HepG2 (cell line): ENCODE measurements at regions not wholly inside any gene's neighbourhood (a gene's known extent, or its start where the extent isn't known, plus 50 kb on each side); places are given as distances from the start of the nearest gene placed in this dataset.

Source experiments
- ATAC-seq: fragments of 200-7000 bp; cut with Tn5 transposase; 3 replicates; pipeline ENCODE4 v1.9.1; 2020; ENCODE audit warnings: mild to moderate bottlenecking, moderate library complexity
- BruUV-seq: library from RNA; stranded (reverse); fragments of 400-500 nt; replicated peaks from 2 replicates; lab custom pipeline; 2021; lab: Mats Ljungman, UMichigan
- CTCF ChIA-PET: fragments of 300-600 bp; formaldehyde crosslinking; extraction: SDS; loops from one replicate; lab custom pipeline; 2021; ENCODE audit warnings: low total read pairs, inconsistent platforms, low intra/inter-chr PET ratio; lab: Yijun Ruan, JAX
- POLR2A ChIA-PET: fragments of 350-600 bp; sonication (Branson Sonifier 250); formaldehyde crosslinking; loops from one replicate; lab custom pipeline; 2020; ENCODE audit warnings: antibody characterized with exemption, inconsistent platforms; lab: Yijun Ruan, JAX
- DNase-seq: peaks from one replicate; pipeline ENCODE4 v3.0.0-alpha.2; 2015; ENCODE audit warnings: low spot score
- FAIRE-seq: peaks from 3 replicates; lab custom pipeline; 2011; peaks lifted over from hg19 to GRCh38; lab: Jason Lieb, UNC
- H2AFZ ChIP-seq: one replicate; pipeline ENCODE4 v1.6.1; 2011; ENCODE audit warnings: low read length, inconsistent platforms
- H3K27ac ChIP-seq: fragments of 300-600 bp; 3 replicates; pipeline ENCODE4 v1.8.0; 2011; ENCODE audit warnings: mixed run types, mild to moderate bottlenecking, mixed read lengths, low read length, inconsistent platforms; ENCODE audit not compliant: insufficient read depth; ENCODE audit errors: extremely low read length
- H3K27me3 ChIP-seq, 2 experiments: fragments of 200-600 bp in 1 of 2; 2 replicates in 1 of 2; 3 replicates in 1 of 2; pipeline versions ENCODE4 v1.6.0 to v1.8.0; 2011; ENCODE audit warnings: low read length in 2 of 2, mild to moderate bottlenecking in 2 of 2, moderate library complexity in 2 of 2, inconsistent platforms in 1 of 2; ENCODE audit not compliant: insufficient read depth in 2 of 2, control insufficient read depth in 1 of 2
- H3K36me3 ChIP-seq, 2 experiments: fragments of 200-600 bp in 1 of 2; replicated peaks in 1 of 2; 2 replicates in 1 of 2; 3 replicates in 1 of 2; pipeline versions ENCODE4 v1.5.1 to v1.8.0; 2011; ENCODE audit warnings: low read length in 2 of 2, inconsistent platforms in 1 of 2; ENCODE audit not compliant: insufficient read depth in 2 of 2, control insufficient read depth in 1 of 2
- H3K4me1 ChIP-seq: 2 replicates; pipeline ENCODE4 v1.5.1; 2012; ENCODE audit warnings: low read length, inconsistent platforms; ENCODE audit not compliant: insufficient read depth
- H3K4me2 ChIP-seq: 2 replicates; pipeline ENCODE4 v1.6.0; 2011; ENCODE audit warnings: low read depth, low read length, inconsistent platforms
- H3K4me3 ChIP-seq, 3 experiments: fragments of 200-600 bp in 1 of 3; sonication (generic), shearing (Covaris generic) in 1 of 3; replicated peaks in 1 of 3; 2 replicates each; pipeline ENCODE4 v1.5.1; 2011 to 2016; ENCODE audit warnings: low read length in 3 of 3, inconsistent platforms in 2 of 3, low read depth in 2 of 3, mild to moderate bottlenecking in 2 of 3, control low read depth in 1 of 3, mixed read lengths in 1 of 3; ENCODE audit not compliant: insufficient read depth in 1 of 3
- H3K79me2 ChIP-seq: one replicate; pipeline ENCODE4 v1.6.1; 2011; ENCODE audit warnings: low read length, inconsistent platforms; ENCODE audit not compliant: insufficient read depth
- H3K9ac ChIP-seq: 2 replicates; pipeline ENCODE4 v1.6.0; 2011; ENCODE audit warnings: mild to moderate bottlenecking, low read depth, low read length, inconsistent platforms; ENCODE audit not compliant: insufficient read depth
- H3K9me3 ChIP-seq: 2 replicates; pipeline ENCODE4 v1.5.1; 2012; ENCODE audit warnings: mild to moderate bottlenecking, low read length
- H4K20me1 ChIP-seq: 2 replicates; pipeline ENCODE4 v1.6.0; 2011; ENCODE audit warnings: inconsistent platforms, mild to moderate bottlenecking, low read length, moderate library complexity; ENCODE audit not compliant: insufficient read depth
- HMGA1 ChIP-seq: sonication (generic); formaldehyde crosslinking; conservative IDR thresholded peaks from 2 replicates; pipeline ENCODE4 v1.4.0; 2020; ENCODE audit warnings: missing genetic modification reagents
- MAFF ChIP-seq: IDR thresholded peaks from 2 replicates; pipeline ENCODE4 v1.6.1; 2011; ENCODE audit warnings: low read depth, low read length, improper control_type of control experiment
- MAFK ChIP-seq, 2 experiments: IDR thresholded peaks in 1 of 2; conservative IDR thresholded peaks in 1 of 2; 2 replicates each; pipeline ENCODE4 v1.6.1; 2011; ENCODE audit warnings: improper control_type of control experiment in 2 of 2, low read length in 2 of 2
- MZF1 ChIP-seq: sonication (generic); formaldehyde crosslinking; IDR thresholded peaks from 2 replicates; pipeline ENCODE4 v1.8.1; 2023; ENCODE audit warnings: mild to moderate bottlenecking, missing genetic modification reagents, borderline replicate concordance
- USF2 ChIP-seq, 2 experiments: sonication (generic) in 1 of 2; formaldehyde crosslinking in 1 of 2; IDR thresholded peaks; 2 replicates each; pipeline versions ENCODE4 v1.5.1 to v1.6.1; 2011 to 2020; ENCODE audit warnings: borderline replicate concordance in 1 of 2, low read depth in 1 of 2, low read length in 1 of 2, mild to moderate bottlenecking in 1 of 2, missing genetic modification reagents in 1 of 2, moderate library complexity in 1 of 2
- ZNF12 ChIP-seq: sonication (generic); formaldehyde crosslinking; IDR thresholded peaks from 2 replicates; pipeline ENCODE4 v1.5.0; 2020; ENCODE audit warnings: missing genetic modification reagents
- ZNF709 ChIP-seq: sonication (generic); formaldehyde crosslinking; IDR thresholded peaks from 2 replicates; pipeline ENCODE4 v1.5.0; 2020; ENCODE audit warnings: mild to moderate bottlenecking, missing genetic modification reagents
- WGBS: methylation state at CpG from one replicate; pipeline ENCODE4 v1.1.6; 2017; ENCODE audit warnings: low lambda C conversion rate; 5-methylcytosine and 5-hydroxymethylcytosine counted together
- in situ Hi-C: cut with HindIII; loops from 2 replicates; pipeline ENCODE4 v1.10.0; 2017; ENCODE audit warnings: low pct_unique_long_range_greater_than_20kb; ENCODE audit not compliant: extremely low pct_ligation_motif_present
- intact Hi-C: fragments of 100-400 bp; cut with micrococcal nuclease; formaldehyde crosslinking; loops from one replicate; pipeline ENCODE4 v1.10.0; 2022; ENCODE audit not compliant: unreplicated experiment
- TF ChIP-seq, protein P1 (sequence below), 2 experiments: IDR thresholded peaks; 2 replicates each; pipeline ENCODE4 v1.6.1; 2011 to 2012; ENCODE audit warnings: low read length in 2 of 2, borderline replicate concordance in 1 of 2, low read depth in 1 of 2, mild to moderate bottlenecking in 1 of 2, moderate library complexity in 1 of 2
- TF ChIP-seq, protein P2 (sequence below): sonication (generic); formaldehyde crosslinking; IDR thresholded peaks from 2 replicates; pipeline ENCODE4 v1.8.1; 2023; ENCODE audit warnings: mild to moderate bottlenecking, missing genetic modification reagents

GRCh38 chr6:4637691-4638433 is 138.3 kb upstream of the CDYL start:
- Histone ChIP-seq H3K9ac (no peak overlapping the region), H3K9me3 (no peaks in the 10 kb centered on the region), H3K4me3 (no peak overlapping the region), H3K27ac (no peak overlapping the region), H3K27me3 (peaks cover 0 to 17% of the 10 kb centered on the region in 2 experiments; a peak in 2 of 5 replicates), H3K79me2 (no peaks in the 10 kb centered on the region), H2AFZ (no peak overlapping the region), H3K4me1 (no peaks in the 10 kb centered on the region), H3K36me3 (no peaks in the 10 kb centered on the region), H3K4me2 (no peak overlapping the region), H4K20me1 (no peaks in the 10 kb centered on the region)
- intact Hi-C loops, result no loop called here
- in situ Hi-C loops, result no loop called here
- CTCF ChIA-PET, result no interaction called here
- FAIRE-seq (no peak), ATAC-seq (no peak), DNase-seq (no peak)
- WGBS, result 20% methylated on average over 5 of the region's 5 CpGs
- BruUV-seq, result no TSS peak
- POLR2A ChIA-PET, result no interaction called here
- TF ChIP-seq ZNF12 (CRISPR knock-in tag), result peak; percentile 90
- no peak for TF ChIP-seq MAFF

- POLR2A ChIA-PET, result no interaction called here
- no TSS peak for BruUV-seq
- Histone ChIP-seq H3K4me3 (no peak overlapping the region), H4K20me1 (no peaks in the 10 kb centered on the region), H3K4me2 (no peak overlapping the region), H3K9ac (no peak overlapping the region), H3K27me3 (peaks cover 0 to 8% of the 10 kb centered on the region in 2 experiments; a peak in 2 of 5 replicates), H3K9me3 (no peaks in the 10 kb centered on the region), H3K4me1 (no peaks in the 10 kb centered on the region), H3K36me3 (no peaks in the 10 kb centered on the region), H3K27ac (no peak overlapping the region), H2AFZ (no peak overlapping the region), H3K79me2 (no peaks in the 10 kb centered on the region)
- 0% methylated on average over 2 of the region's 2 CpGs for WGBS
- in situ Hi-C loops (no loop called here), intact Hi-C loops (no loop called here)
- no peak for ATAC-seq
- DNase-seq, result no peak
- CTCF ChIA-PET, result no interaction called here
- no peak for FAIRE-seq
- TF ChIP-seq, protein P1, sequence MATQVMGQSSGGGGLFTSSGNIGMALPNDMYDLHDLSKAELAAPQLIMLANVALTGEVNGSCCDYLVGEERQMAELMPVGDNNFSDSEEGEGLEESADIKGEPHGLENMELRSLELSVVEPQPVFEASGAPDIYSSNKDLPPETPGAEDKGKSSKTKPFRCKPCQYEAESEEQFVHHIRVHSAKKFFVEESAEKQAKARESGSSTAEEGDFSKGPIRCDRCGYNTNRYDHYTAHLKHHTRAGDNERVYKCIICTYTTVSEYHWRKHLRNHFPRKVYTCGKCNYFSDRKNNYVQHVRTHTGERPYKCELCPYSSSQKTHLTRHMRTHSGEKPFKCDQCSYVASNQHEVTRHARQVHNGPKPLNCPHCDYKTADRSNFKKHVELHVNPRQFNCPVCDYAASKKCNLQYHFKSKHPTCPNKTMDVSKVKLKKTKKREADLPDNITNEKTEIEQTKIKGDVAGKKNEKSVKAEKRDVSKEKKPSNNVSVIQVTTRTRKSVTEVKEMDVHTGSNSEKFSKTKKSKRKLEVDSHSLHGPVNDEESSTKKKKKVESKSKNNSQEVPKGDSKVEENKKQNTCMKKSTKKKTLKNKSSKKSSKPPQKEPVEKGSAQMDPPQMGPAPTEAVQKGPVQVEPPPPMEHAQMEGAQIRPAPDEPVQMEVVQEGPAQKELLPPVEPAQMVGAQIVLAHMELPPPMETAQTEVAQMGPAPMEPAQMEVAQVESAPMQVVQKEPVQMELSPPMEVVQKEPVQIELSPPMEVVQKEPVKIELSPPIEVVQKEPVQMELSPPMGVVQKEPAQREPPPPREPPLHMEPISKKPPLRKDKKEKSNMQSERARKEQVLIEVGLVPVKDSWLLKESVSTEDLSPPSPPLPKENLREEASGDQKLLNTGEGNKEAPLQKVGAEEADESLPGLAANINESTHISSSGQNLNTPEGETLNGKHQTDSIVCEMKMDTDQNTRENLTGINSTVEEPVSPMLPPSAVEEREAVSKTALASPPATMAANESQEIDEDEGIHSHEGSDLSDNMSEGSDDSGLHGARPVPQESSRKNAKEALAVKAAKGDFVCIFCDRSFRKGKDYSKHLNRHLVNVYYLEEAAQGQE (IDR thresholded peaks at IDR 0.05; ENCODE audit: borderline replicate concordance in 1 of 2, low read depth in 1 of 2, low read length in 2 of 2), result no peak
- TF ChIP-seq ZNF709, result no peak
- TF ChIP-seq HMGA1 (CRISPR knock-in tag), result no peak
- TF ChIP-seq, protein P2, sequence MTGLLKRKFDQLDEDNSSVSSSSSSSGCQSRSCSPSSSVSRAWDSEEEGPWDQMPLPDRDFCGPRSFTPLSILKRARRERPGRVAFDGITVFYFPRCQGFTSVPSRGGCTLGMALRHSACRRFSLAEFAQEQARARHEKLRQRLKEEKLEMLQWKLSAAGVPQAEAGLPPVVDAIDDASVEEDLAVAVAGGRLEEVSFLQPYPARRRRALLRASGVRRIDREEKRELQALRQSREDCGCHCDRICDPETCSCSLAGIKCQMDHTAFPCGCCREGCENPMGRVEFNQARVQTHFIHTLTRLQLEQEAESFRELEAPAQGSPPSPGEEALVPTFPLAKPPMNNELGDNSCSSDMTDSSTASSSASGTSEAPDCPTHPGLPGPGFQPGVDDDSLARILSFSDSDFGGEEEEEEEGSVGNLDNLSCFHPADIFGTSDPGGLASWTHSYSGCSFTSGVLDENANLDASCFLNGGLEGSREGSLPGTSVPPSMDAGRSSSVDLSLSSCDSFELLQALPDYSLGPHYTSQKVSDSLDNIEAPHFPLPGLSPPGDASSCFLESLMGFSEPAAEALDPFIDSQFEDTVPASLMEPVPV, result no peak
- TF ChIP-seq MAFK (conservative IDR thresholded peaks at IDR 0.05 in 1 of 2, IDR thresholded peaks at IDR 0.05 in 1 of 2; ENCODE audit: low read length in 2 of 2), result no peak
- TF ChIP-seq MZF1 (CRISPR knock-in tag), result no peak
- TF ChIP-seq USF2 (IDR thresholded peaks at IDR 0.05; ENCODE audit: low read depth, low read length), result no peak
- TF ChIP-seq USF2 (CRISPR knock-in tag; IDR thresholded peaks at IDR 0.05; ENCODE audit: borderline replicate concordance), result no peak
These were observed 139.4 kb upstream of the CDYL start for GRCh38 chr6:4636881-4637224.
